OCI-LY3 (cell line): ENCODE measurements at regions not wholly inside any gene's neighbourhood (a gene's known extent, or its start where the extent isn't known, plus 50 kb on each side); places are given as distances from the start of the nearest gene placed in this dataset.

ENCODE experiments used
- CTCF ChIP-seq: fragments of 200-600, 300-600 bp; sonication (generic); IDR thresholded peaks from 2 replicates; pipeline ENCODE4 v1.5.1; 2014; ENCODE audit warnings: antibody characterized with exemption, low read length, low read depth
- EZH2phosphoT487 ChIP-seq: fragments of 200-600 bp; shearing (Covaris generic); IDR thresholded peaks from 2 replicates; pipeline ENCODE4 v1.6.1; 2018; ENCODE audit warnings: antibody characterized with exemption, mixed run types, low read depth

DNA sequence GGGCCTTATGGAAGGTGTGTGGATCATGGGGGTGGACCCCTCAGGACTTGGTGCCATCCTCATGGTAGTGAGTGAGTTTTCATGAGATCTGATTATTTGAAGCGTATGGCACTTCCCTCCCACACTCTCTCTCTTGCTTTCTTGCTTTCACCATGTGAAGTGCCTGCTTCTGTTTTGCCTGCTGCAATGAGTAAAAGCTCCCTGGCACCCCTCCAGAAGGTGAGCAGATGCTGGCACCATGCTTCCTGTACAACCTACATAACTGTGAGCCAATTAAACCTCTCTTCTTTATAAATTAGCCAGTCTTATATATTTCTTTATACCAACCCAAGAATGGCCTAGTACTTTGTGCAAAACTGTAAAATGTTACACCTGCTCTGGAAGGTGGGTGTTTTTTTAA lies 396.8 kb upstream of the HS3ST5 start:
- TF ChIP-seq CTCF = no peak
- no peak for TF ChIP-seq EZH2phosphoT487
